B cell (primary cell): ENCODE measurements at regions not wholly inside any gene's neighbourhood (a gene's known extent, or its start where the extent isn't known, plus 50 kb on each side); places are given as distances from the start of the nearest gene placed in this dataset.
"Not testable (repeated sequence)": the region's sequence is repeated elsewhere in the genome, so short reads cannot be mapped to it uniquely, and the experiment has no call there.

Experiments
- EZH2 ChIP-seq: IDR thresholded peaks from 2 replicates; pipeline ENCODE4 v1.6.1; 2012; ENCODE audit warnings: borderline replicate concordance, low read depth, mild to moderate bottlenecking, moderate library complexity, low read length; ENCODE audit not compliant: insufficient read depth, poor library complexity, severe bottlenecking
- TF ChIP-seq, protein P1 (sequence below): fragments of 200-600 bp; IDR thresholded peaks from one replicate; pipeline ENCODE4 v1.8.0; 2022; ENCODE audit warnings: antibody characterized with exemption, mild to moderate bottlenecking

DNA sequence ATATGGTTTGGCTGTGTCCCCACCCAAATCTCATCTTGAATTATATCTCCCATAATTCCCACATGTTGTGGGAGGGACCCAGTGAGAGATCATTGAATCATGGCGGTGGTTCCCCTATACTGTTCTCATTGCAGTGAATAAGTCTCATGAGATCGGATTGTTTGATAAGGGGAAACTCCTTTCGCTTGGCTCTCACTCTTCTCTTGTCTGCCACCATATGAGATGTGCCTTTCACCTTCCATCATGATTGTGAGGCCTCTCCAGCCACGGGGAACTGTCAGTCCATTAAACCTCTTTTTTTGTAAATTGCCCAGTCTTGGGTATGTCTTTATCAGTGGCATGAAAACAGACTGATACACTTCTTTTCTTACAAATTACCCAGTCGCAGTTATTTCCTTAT is 417.6 kb upstream of the RUNX1 start:
- TF ChIP-seq, protein P1, sequence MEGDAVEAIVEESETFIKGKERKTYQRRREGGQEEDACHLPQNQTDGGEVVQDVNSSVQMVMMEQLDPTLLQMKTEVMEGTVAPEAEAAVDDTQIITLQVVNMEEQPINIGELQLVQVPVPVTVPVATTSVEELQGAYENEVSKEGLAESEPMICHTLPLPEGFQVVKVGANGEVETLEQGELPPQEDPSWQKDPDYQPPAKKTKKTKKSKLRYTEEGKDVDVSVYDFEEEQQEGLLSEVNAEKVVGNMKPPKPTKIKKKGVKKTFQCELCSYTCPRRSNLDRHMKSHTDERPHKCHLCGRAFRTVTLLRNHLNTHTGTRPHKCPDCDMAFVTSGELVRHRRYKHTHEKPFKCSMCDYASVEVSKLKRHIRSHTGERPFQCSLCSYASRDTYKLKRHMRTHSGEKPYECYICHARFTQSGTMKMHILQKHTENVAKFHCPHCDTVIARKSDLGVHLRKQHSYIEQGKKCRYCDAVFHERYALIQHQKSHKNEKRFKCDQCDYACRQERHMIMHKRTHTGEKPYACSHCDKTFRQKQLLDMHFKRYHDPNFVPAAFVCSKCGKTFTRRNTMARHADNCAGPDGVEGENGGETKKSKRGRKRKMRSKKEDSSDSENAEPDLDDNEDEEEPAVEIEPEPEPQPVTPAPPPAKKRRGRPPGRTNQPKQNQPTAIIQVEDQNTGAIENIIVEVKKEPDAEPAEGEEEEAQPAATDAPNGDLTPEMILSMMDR = not testable (repeated sequence)
- not testable (repeated sequence) for TF ChIP-seq EZH2
